Adrenal gland (tissue), 9 donors: ENCODE measurements at regions not wholly inside any gene's neighbourhood (a gene's known extent, or its start where the extent isn't known, plus 50 kb on each side); places are given as distances from the start of the nearest gene placed in this dataset.

Experiments used
- DNase-seq, 7 donors: peaks; one replicate each; pipeline ENCODE4 v3.0.0-alpha.2; 2019 to 2020
- H3K27ac ChIP-seq, 5 donors: fragments of 200-600 bp; sonication (generic) in 4 of 5; 1 replicate in 3 of 5; 2 replicates in 2 of 5; pipeline versions ENCODE4 v1.5.1 to v1.8.0; 2016 to 2020; ENCODE audit warnings: mild to moderate bottlenecking in 1 of 5
- H3K27me3 ChIP-seq: fragments of 200-600 bp; 2 replicates; pipeline ENCODE4 v1.8.0; 2021
- H3K36me3 ChIP-seq, 2 donors: fragments of 200-600 bp; replicated peaks in 1 of 2; 1 replicate in 1 of 2; 2 replicates in 1 of 2; pipeline versions ENCODE4 v1.5.1 to v1.8.0; 2018 to 2022
- H3K4me1 ChIP-seq, 2 donors: fragments of 200-600 bp; replicated peaks in 1 of 2; 1 replicate in 1 of 2; 2 replicates in 1 of 2; pipeline versions ENCODE4 v1.5.1 to v1.8.0; 2018 to 2021
- H3K4me3 ChIP-seq, 4 donors: fragments of 200-600 bp; sonication (generic) in 3 of 4; one replicate each; pipeline ENCODE4 v1.5.1; 2016 to 2018
- H3K9me3 ChIP-seq, 3 donors: fragments of 200-600 bp; sonication (generic) in 1 of 3; replicated peaks in 1 of 3; 1 replicate in 2 of 3; 2 replicates in 1 of 3; pipeline versions ENCODE4 v1.5.1 to v1.8.0; 2016 to 2021
- CTCF ChIP-seq, 6 experiments: fragments of 450-650 bp in 4 of 6; fragments of 200-600 bp in 2 of 6; sonication (generic) in 1 of 6; IDR thresholded peaks; 1 replicate in 5 of 6; 2 replicates in 1 of 6; pipeline versions ENCODE4 v1.5.1 to v1.8.0; 2016 to 2021; ENCODE audit warnings: antibody characterized with exemption in 6 of 6, mild to moderate bottlenecking in 2 of 6, moderate library complexity in 1 of 6
- POLR2A ChIP-seq, 2 donors: fragments of 450-650 bp; IDR thresholded peaks; one replicate each; pipeline ENCODE4 v1.6.1; 2017; ENCODE audit warnings: antibody characterized with exemption in 2 of 2, mild to moderate bottlenecking in 2 of 2, moderate library complexity in 1 of 2
- WGBS, 4 donors: extraction: QIAGEN DNeasy Blood & Tissue Kit in 2 of 4; methylation state at CpG; one replicate each; pipeline versions ENCODE4 v1.1.5 to v1.1.7; 2013 to 2017; 5-methylcytosine and 5-hydroxymethylcytosine counted together
- intact Hi-C, 2 donors: fragments of 100-400 bp; cut with DNase I; formaldehyde crosslinking; loops; one replicate each; pipeline versions ENCODE4 v1.14.1 to v1.15.0; 2022 to 2023
- donor health status: healthy with polysubstance abuse.
- donor health status: Bipolar disorder and iron deficiency.
- donor health status: DM: yes; HTN: yes; CAD: no.
- donor health status: DM: no; HTN: no; CAD: no.
- donor health status: DM: no; HTN: no; CAD: no.

GRCh38 chr5:124419531-124419930 is 326.9 kb downstream of the ZNF608 start:
- no peak overlapping the region for H3K4me3 ChIP-seq
- no peaks in the 10 kb centered on the region for H3K27me3 ChIP-seq
- no peak for TF ChIP-seq CTCF (IDR thresholded peaks at IDR 0.05)
- TF ChIP-seq POLR2A (IDR thresholded peaks at IDR 0.05): no peak
- no peaks in the 10 kb centered on the region for H3K36me3 ChIP-seq
- no peak for DNase-seq
- WGBS, 4 donors: 72 to 80% (median 78%) methylated on average over 2 of the region's 2 CpGs
- H3K9me3 ChIP-seq: peaks cover 0 to 4% (median 0%) of the 10 kb centered on the region in 3 donors
- H3K27ac ChIP-seq: no peak overlapping the region
- no peaks in the 10 kb centered on the region for H3K4me1 ChIP-seq
- intact Hi-C loops: no loop called here

GRCh38 chr5:124418390-124418789 is 328.0 kb downstream of the ZNF608 start:
- Histone ChIP-seq H3K4me1 (no peaks in the 10 kb centered on the region), H3K27ac (no peak overlapping the region), H3K36me3 (no peaks in the 10 kb centered on the region), H3K4me3 (no peak overlapping the region), H3K27me3 (no peaks in the 10 kb centered on the region), H3K9me3 (peaks cover 0 to 4% (median 0%) of the 10 kb centered on the region in 3 donors)
- intact Hi-C loops: no loop called here
- WGBS, 4 donors: 74 to 90% (median 81%) methylated on average over 2 of the region's 2 CpGs
- no peak for TF ChIP-seq POLR2A (IDR thresholded peaks at IDR 0.05)
- no peak for TF ChIP-seq CTCF (IDR thresholded peaks at IDR 0.05)
- no peak for DNase-seq

- Histone ChIP-seq H3K27me3 (no peaks in the 10 kb centered on the region), H3K27ac (no peak overlapping the region), H3K9me3 (peaks cover 0 to 1% (median 0%) of the 10 kb centered on the region in 3 donors), H3K4me3 (no peak overlapping the region), H3K36me3 (no peaks in the 10 kb centered on the region), H3K4me1 (no peaks in the 10 kb centered on the region)
- TF ChIP-seq CTCF (IDR thresholded peaks at IDR 0.05): no peak
- no peak for TF ChIP-seq POLR2A (IDR thresholded peaks at IDR 0.05)
- no peak for DNase-seq
- intact Hi-C loops: no loop called here
These were observed 329.2 kb downstream of the ZNF608 start for GRCh38 chr5:124417196-124417595.

- H3K4me1 ChIP-seq: no peaks in the 10 kb centered on the region
- H3K27ac ChIP-seq: no peak overlapping the region
- intact Hi-C loops: no loop called here
- H3K27me3 ChIP-seq: no peaks in the 10 kb centered on the region
- TF ChIP-seq CTCF (IDR thresholded peaks at IDR 0.05) (no peak), POLR2A (IDR thresholded peaks at IDR 0.05) (no peak)
- H3K9me3 ChIP-seq: no peaks in the 10 kb centered on the region
- WGBS, 4 donors: 93 to 96% (median 95%) methylated on average over 3 of the region's 3 CpGs
- no peak for DNase-seq
- no peak overlapping the region for H3K4me3 ChIP-seq
- H3K36me3 ChIP-seq: no peaks in the 10 kb centered on the region
These were observed 329.8 kb downstream of the ZNF608 start for GRCh38 chr5:124416627-124417026.
